ENCODE measurements at regions not wholly inside any gene's neighbourhood (a gene's known extent, or its start where the extent isn't known, plus 50 kb on each side); places are given as distances from the start of the nearest gene placed in this dataset.

DNA sequence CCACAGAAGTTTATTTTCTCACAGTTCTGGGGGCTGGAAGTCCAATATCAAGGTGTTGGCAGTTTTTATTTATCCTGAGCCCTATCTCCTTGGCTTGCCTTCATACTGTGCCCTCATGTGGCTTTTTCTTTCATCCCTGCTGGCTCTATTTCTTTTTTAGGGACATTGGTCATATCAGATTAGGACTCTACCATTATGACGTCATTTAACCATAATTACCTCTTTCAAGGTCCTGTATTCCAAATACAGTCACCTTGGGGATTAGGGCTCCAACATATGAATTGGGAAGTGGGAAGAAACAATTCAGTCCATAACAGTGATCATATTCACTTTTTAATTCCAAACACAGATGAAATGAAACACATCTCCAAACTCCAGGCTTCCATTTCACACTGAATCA lies 286.0 kb downstream of the SUCLG1 start:
- TF ChIP-seq EP300 (IDR thresholded peaks at IDR 0.05; ENCODE audit: borderline replicate concordance) (no peak), NFIC (IDR thresholded peaks at IDR 0.05) (no peak), FOXM1 (IDR thresholded peaks at IDR 0.05; ENCODE audit: borderline replicate concordance, low read depth) (no peak), ZBTB7A (IDR thresholded peaks at IDR 0.05; ENCODE audit: low read depth) (no peak), CREB1 (IDR thresholded peaks at IDR 0.05; ENCODE audit: low read depth) (no peak), TAF1 (IDR thresholded peaks at IDR 0.05; ENCODE audit: low read depth) (no peak), TCF12 (IDR thresholded peaks at IDR 0.05; ENCODE audit: low read depth) (no peak), CEBPB (IDR thresholded peaks at IDR 0.05) (no peak), TEAD4 (IDR thresholded peaks at IDR 0.05) (no peak), RAD21 (IDR thresholded peaks at IDR 0.05; ENCODE audit: low read depth) (no peak), EGR1 (IDR thresholded peaks at IDR 0.05) (no peak)
- TF ChIP-seq, protein P1, sequence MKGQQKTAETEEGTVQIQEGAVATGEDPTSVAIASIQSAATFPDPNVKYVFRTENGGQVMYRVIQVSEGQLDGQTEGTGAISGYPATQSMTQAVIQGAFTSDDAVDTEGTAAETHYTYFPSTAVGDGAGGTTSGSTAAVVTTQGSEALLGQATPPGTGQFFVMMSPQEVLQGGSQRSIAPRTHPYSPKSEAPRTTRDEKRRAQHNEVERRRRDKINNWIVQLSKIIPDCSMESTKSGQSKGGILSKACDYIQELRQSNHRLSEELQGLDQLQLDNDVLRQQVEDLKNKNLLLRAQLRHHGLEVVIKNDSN (IDR thresholded peaks at IDR 0.05): no peak
- TF ChIP-seq, protein P2, sequence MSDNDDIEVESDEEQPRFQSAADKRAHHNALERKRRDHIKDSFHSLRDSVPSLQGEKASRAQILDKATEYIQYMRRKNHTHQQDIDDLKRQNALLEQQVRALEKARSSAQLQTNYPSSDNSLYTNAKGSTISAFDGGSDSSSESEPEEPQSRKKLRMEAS (IDR thresholded peaks at IDR 0.05): no peak
- TF ChIP-seq, protein P3, sequence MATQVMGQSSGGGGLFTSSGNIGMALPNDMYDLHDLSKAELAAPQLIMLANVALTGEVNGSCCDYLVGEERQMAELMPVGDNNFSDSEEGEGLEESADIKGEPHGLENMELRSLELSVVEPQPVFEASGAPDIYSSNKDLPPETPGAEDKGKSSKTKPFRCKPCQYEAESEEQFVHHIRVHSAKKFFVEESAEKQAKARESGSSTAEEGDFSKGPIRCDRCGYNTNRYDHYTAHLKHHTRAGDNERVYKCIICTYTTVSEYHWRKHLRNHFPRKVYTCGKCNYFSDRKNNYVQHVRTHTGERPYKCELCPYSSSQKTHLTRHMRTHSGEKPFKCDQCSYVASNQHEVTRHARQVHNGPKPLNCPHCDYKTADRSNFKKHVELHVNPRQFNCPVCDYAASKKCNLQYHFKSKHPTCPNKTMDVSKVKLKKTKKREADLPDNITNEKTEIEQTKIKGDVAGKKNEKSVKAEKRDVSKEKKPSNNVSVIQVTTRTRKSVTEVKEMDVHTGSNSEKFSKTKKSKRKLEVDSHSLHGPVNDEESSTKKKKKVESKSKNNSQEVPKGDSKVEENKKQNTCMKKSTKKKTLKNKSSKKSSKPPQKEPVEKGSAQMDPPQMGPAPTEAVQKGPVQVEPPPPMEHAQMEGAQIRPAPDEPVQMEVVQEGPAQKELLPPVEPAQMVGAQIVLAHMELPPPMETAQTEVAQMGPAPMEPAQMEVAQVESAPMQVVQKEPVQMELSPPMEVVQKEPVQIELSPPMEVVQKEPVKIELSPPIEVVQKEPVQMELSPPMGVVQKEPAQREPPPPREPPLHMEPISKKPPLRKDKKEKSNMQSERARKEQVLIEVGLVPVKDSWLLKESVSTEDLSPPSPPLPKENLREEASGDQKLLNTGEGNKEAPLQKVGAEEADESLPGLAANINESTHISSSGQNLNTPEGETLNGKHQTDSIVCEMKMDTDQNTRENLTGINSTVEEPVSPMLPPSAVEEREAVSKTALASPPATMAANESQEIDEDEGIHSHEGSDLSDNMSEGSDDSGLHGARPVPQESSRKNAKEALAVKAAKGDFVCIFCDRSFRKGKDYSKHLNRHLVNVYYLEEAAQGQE (IDR thresholded peaks at IDR 0.05; ENCODE audit: low read depth): no peak

DNA sequence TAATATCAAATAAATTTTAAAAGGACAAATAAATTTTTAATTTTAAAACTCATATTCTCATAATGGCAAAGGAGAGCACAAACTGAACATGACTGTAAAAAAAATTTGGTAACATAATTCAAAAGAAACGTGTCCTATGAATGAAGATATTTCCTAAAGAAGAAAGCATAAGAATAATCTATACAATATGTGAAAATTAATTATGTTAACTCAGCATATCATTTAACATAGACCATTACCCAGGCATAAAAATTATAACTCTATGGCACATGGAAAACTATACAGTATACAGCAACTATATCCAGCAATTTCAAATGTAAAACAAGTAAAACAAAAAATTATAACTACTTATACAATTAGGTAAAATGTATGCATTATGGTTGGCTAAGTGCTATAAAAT lies 288.1 kb downstream of the SUCLG1 start:
- TF ChIP-seq CEBPB (IDR thresholded peaks at IDR 0.05): no peak
- no peak for TF ChIP-seq TEAD4 (IDR thresholded peaks at IDR 0.05)
- no peak for TF ChIP-seq YY1 (IDR thresholded peaks at IDR 0.05; ENCODE audit: low read depth)
- TF ChIP-seq, protein P2 (IDR thresholded peaks at IDR 0.05): no peak
- TF ChIP-seq CREB1 (IDR thresholded peaks at IDR 0.05; ENCODE audit: low read depth): no peak
- TF ChIP-seq, protein P1 (IDR thresholded peaks at IDR 0.05): no peak
- TF ChIP-seq ZBTB7A (IDR thresholded peaks at IDR 0.05; ENCODE audit: low read depth): no peak
- TF ChIP-seq NFIC (IDR thresholded peaks at IDR 0.05): no peak
- no peak for TF ChIP-seq EP300 (IDR thresholded peaks at IDR 0.05; ENCODE audit: borderline replicate concordance)
- TF ChIP-seq, protein P3 (IDR thresholded peaks at IDR 0.05; ENCODE audit: low read depth): no peak
- TF ChIP-seq EGR1 (IDR thresholded peaks at IDR 0.05): no peak

DNA sequence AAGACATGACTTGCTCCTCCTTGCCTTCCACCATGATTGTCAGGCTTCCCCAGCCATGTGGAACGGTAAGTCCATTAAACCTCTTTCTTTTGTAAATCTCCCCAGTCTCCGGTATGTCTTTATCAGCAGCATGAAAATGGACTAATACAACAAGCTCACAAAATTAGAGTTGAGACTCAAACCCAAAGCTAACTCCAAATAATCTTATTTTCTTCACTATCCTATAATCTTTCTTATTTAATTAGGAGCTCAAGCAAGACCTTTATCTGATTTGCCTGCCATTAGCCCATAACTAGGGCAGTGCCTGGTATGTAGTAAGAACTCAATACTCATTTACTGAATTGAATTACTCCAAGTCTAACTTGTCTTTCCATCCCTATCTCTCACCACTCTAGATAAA lies 289.2 kb downstream of the SUCLG1 start:
- TF ChIP-seq ZBTB7A (IDR thresholded peaks at IDR 0.05; ENCODE audit: low read depth): no peak
- TF ChIP-seq CREB1 (IDR thresholded peaks at IDR 0.05; ENCODE audit: low read depth): no peak
- TF ChIP-seq, protein P1 (IDR thresholded peaks at IDR 0.05): no peak
- no peak for TF ChIP-seq CEBPB (IDR thresholded peaks at IDR 0.05)
- no peak for TF ChIP-seq NFIC (IDR thresholded peaks at IDR 0.05)
- no peak for TF ChIP-seq RAD21 (IDR thresholded peaks at IDR 0.05; ENCODE audit: low read depth)
- no peak for TF ChIP-seq TAF1 (IDR thresholded peaks at IDR 0.05; ENCODE audit: low read depth)
- no peak for TF ChIP-seq EGR1 (IDR thresholded peaks at IDR 0.05)
- no peak for TF ChIP-seq EP300 (IDR thresholded peaks at IDR 0.05; ENCODE audit: borderline replicate concordance)

DNA sequence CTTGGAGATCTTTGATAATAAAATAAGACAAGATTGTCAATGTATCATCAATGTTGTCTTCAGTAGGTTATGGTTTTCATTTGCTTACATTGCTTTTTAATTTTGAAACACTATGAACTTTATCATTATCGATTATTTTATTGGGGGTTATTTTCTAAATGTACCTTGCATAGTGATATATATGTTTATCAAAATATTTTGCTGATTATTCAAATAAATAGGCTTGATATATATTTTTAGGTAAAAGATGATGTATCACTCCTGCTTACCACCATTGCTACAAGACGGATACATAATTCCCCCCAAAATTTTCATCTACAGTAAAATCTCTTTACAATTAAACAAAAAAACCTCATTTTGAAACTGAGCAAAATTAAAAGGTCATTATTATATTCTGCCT lies 293.8 kb downstream of the SUCLG1 start:
- no peak for TF ChIP-seq CEBPB (IDR thresholded peaks at IDR 0.05)
- TF ChIP-seq, protein P3 (IDR thresholded peaks at IDR 0.05; ENCODE audit: low read depth): no peak
- no peak for TF ChIP-seq CREB1 (IDR thresholded peaks at IDR 0.05; ENCODE audit: low read depth)
- TF ChIP-seq, protein P1 (IDR thresholded peaks at IDR 0.05): no peak
- no peak for TF ChIP-seq FOXM1 (IDR thresholded peaks at IDR 0.05; ENCODE audit: borderline replicate concordance, low read depth)
- TF ChIP-seq TEAD4 (IDR thresholded peaks at IDR 0.05): no peak
